HEK293T (cell line): ENCODE measurements at regions not wholly inside any gene's neighbourhood (a gene's known extent, or its start where the extent isn't known, plus 50 kb on each side); places are given as distances from the start of the nearest gene placed in this dataset.

ENCODE experiments used
- CTCF ChIA-PET: fragments of 350-600 bp; formaldehyde crosslinking; extraction: SDS; loops from one replicate; lab custom pipeline; 2021; ENCODE audit warnings: antibody characterized with exemption, inconsistent platforms; lab: Yijun Ruan, JAX
- POLR2A ChIA-PET: fragments of 350-600 bp; formaldehyde crosslinking; extraction: SDS; loops from one replicate; lab custom pipeline; 2020; ENCODE audit warnings: antibody characterized with exemption, inconsistent platforms; lab: Yijun Ruan, JAX
- DNase-seq: peaks from one replicate; pipeline ENCODE4 v3.0.0; 2012; ENCODE audit warnings: mixed read lengths; ENCODE audit errors: extremely low spot score
- ARNT ChIP-seq: fragments of 450-650 bp; IDR thresholded peaks from 2 replicates; pipeline ENCODE4 v1.6.1; 2017; ENCODE audit warnings: mild to moderate bottlenecking
- BHLHE40 ChIP-seq: fragments of 450-650 bp; IDR thresholded peaks from 2 replicates; pipeline ENCODE4 v1.6.1; 2016; ENCODE audit warnings: mild to moderate bottlenecking, moderate library complexity, borderline replicate concordance
- CTBP1 ChIP-seq: fragments of 450-650 bp; IDR thresholded peaks from 2 replicates; pipeline ENCODE4 v1.6.1; 2016; ENCODE audit warnings: borderline replicate concordance
- ELF4 ChIP-seq: fragments of 450-650 bp; IDR thresholded peaks from 2 replicates; pipeline ENCODE4 v1.6.1; 2017; ENCODE audit warnings: antibody characterized with exemption
- FOXA1 ChIP-seq: fragments of 450-650 bp; IDR thresholded peaks from 2 replicates; pipeline ENCODE4 v1.6.1; 2016; ENCODE audit warnings: mild to moderate bottlenecking
- FOXK2 ChIP-seq: fragments of 450-650 bp; IDR thresholded peaks from 2 replicates; pipeline ENCODE4 v1.6.1; 2016; ENCODE audit warnings: mild to moderate bottlenecking
- FOXM1 ChIP-seq: fragments of 450-650 bp; IDR thresholded peaks from 2 replicates; pipeline ENCODE4 v1.6.1; 2017; ENCODE audit warnings: mild to moderate bottlenecking, borderline replicate concordance
- HDGF ChIP-seq: fragments of 450-650 bp; IDR thresholded peaks from 2 replicates; pipeline ENCODE4 v1.6.1; 2017; ENCODE audit warnings: antibody characterized with exemption, borderline replicate concordance
- L3MBTL2 ChIP-seq: fragments of 450-650 bp; conservative IDR thresholded peaks from 2 replicates; pipeline ENCODE4 v1.6.1; 2016; ENCODE audit warnings: mild to moderate bottlenecking
- LEF1 ChIP-seq: fragments of 450-650 bp; IDR thresholded peaks from 2 replicates; pipeline ENCODE4 v1.6.1; 2017; ENCODE audit warnings: mild to moderate bottlenecking, borderline replicate concordance
- NFRKB ChIP-seq: fragments of 450-650 bp; IDR thresholded peaks from 2 replicates; pipeline ENCODE4 v1.6.1; 2016; ENCODE audit warnings: mild to moderate bottlenecking, moderate library complexity
- SP1 ChIP-seq: fragments of 450-650 bp; IDR thresholded peaks from 2 replicates; pipeline ENCODE4 v1.6.1; 2017
- SUZ12 ChIP-seq: fragments of 450-650 bp; IDR thresholded peaks from 2 replicates; pipeline ENCODE4 v1.6.1; 2016; ENCODE audit warnings: mild to moderate bottlenecking
- TARDBP ChIP-seq: fragments of 450-650 bp; IDR thresholded peaks from 2 replicates; pipeline ENCODE4 v1.6.1; 2016
- ZNF384 ChIP-seq: fragments of 450-650 bp; IDR thresholded peaks from 2 replicates; pipeline ENCODE4 v1.6.1; 2016
- TF ChIP-seq, protein P1 (sequence below): fragments of 450-650 bp; IDR thresholded peaks from 2 replicates; pipeline ENCODE4 v1.6.1; 2016

DNA sequence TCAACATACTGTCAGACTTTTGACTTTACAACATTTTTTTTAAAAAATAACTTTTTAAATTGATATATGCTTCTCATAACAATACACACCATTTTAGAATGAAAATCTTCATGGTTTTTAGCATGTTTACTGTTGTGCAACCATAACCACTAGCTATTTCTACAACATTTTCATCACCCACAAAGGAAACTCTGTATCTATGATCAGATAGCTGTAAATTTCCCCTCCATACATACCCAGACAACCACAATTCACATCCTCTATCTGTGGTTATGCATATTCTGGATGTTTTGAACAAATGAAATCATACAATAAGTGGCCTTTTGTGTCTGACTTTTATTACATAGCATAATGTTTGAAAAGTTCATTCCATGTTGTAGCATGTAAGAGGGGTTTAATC is 1666.0 kb downstream of the EFNB2 start:
- POLR2A ChIA-PET, result no interaction called here
- no peak for DNase-seq
- CTCF ChIA-PET, result no interaction called here
- TF ChIP-seq LEF1, result no peak

DNA sequence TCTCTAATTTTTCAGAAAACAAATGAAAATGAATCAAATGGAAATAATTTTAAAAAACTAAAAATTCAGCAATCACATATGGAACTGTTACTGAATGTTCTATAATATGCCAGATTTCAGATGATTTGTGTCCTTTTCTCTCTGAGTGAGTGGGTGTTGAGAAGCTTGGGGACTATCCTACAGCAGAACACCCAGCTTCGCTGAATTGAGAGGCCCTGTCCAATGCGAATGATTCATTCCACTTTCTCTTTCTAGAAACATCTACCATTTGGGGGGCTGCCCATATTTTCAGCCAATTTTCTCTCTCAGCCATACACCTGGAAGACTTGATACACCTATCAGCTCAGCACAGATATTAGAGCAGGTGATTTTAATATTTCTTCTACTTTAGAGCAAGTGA is 1666.7 kb downstream of the EFNB2 start:
- no peak for DNase-seq
- ChIA-PET POLR2A (no interaction called here), CTCF (no interaction called here)
- TF ChIP-seq ELF4 (no peak), BHLHE40 (no peak), NFRKB (no peak), CTBP1 (no peak), FOXA1 (no peak), ZNF384 (no peak), L3MBTL2 (no peak), FOXM1 (no peak), SP1 (no peak), TARDBP (no peak), LEF1 (no peak), ARNT (no peak), FOXK2 (no peak), SUZ12 (no peak)
- TF ChIP-seq, protein P1, sequence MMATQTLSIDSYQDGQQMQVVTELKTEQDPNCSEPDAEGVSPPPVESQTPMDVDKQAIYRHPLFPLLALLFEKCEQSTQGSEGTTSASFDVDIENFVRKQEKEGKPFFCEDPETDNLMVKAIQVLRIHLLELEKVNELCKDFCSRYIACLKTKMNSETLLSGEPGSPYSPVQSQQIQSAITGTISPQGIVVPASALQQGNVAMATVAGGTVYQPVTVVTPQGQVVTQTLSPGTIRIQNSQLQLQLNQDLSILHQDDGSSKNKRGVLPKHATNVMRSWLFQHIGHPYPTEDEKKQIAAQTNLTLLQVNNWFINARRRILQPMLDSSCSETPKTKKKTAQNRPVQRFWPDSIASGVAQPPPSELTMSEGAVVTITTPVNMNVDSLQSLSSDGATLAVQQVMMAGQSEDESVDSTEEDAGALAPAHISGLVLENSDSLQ, result no peak

DNA sequence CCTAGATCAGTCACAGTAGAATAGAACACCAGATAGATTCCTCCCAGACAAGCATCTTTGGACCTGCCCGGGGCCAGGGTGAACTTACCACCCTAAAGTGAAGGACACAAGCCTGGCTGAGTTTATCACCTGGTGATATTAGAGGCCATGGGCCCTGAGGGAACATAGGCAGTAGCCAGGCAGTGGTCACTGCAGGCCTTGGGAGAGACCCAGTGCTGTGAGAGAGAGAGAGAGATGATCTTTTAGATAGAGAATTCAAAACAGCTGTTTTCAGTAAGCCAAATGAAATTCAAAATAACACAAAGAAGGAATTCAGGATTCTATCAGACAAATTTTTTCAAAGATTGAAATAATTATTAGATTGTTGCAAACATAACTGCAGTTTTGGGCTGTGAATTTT is 1679.9 kb downstream of the EFNB2 start:
- no peak for DNase-seq
- CTCF ChIA-PET, result no interaction called here
- POLR2A ChIA-PET, result no interaction called here
- TF ChIP-seq, protein P1, result no peak
- TF ChIP-seq L3MBTL2, result no peak

DNA sequence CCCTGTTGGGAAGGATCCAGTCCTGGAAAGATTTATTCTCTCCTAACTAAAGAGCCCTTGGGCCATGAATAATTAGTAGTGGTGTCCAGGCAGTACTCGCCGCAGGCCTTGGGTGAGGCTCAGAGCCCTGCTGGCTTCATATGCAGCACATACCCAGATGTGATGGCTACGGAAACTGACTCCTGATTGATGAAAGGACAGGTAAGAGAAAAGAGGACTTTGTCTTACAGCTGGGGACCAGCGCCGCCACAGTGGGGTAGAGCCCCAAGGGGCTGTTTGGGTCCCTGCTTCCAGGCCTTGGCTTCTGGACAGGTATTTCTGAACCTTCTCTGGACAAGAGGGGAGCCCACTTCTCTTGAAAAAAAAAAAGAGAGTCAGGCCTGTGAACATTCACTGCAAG is 1680.8 kb downstream of the EFNB2 start:
- DNase-seq, result no peak
- POLR2A ChIA-PET, result no interaction called here
- CTCF ChIA-PET, result no interaction called here
- no peak for TF ChIP-seq ARNT
- no peak for TF ChIP-seq FOXM1
- TF ChIP-seq TARDBP, result no peak
- TF ChIP-seq NFRKB, result no peak
- no peak for TF ChIP-seq CTBP1
- no peak for TF ChIP-seq LEF1
- no peak for TF ChIP-seq ELF4
- no peak for TF ChIP-seq BHLHE40
- TF ChIP-seq FOXK2, result no peak
- TF ChIP-seq, protein P1, result no peak
- TF ChIP-seq L3MBTL2, result no peak

DNA sequence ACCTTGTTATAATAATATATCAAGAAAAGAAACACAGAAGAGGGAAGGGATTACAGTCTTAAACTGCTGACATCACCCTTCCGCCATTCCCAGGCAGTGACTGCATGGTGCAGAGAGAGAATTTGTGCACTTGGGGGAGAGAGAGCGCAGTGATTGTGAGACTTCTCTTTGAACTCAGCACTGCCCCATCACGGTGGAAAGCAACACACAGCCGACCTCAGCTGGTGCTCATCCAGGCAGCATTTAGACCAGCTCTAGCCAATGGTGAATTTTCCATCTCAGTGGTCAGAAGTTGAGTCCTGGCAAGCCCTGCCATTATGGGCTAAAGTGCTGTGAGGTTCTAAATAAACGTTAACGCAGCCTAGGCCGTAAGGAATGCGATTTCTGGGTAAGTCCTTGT is 1681.5 kb downstream of the EFNB2 start:
- ChIA-PET POLR2A (no interaction called here), CTCF (no interaction called here)
- TF ChIP-seq CTBP1, result no peak
- TF ChIP-seq FOXK2, result no peak
- no peak for TF ChIP-seq HDGF
- no peak for TF ChIP-seq LEF1
- TF ChIP-seq FOXA1, result no peak
- TF ChIP-seq, protein P1, result no peak
- TF ChIP-seq SUZ12, result no peak
- TF ChIP-seq ELF4, result no peak
- TF ChIP-seq NFRKB, result no peak
- no peak for TF ChIP-seq FOXM1
- TF ChIP-seq L3MBTL2, result no peak
- TF ChIP-seq SP1, result no peak

DNA sequence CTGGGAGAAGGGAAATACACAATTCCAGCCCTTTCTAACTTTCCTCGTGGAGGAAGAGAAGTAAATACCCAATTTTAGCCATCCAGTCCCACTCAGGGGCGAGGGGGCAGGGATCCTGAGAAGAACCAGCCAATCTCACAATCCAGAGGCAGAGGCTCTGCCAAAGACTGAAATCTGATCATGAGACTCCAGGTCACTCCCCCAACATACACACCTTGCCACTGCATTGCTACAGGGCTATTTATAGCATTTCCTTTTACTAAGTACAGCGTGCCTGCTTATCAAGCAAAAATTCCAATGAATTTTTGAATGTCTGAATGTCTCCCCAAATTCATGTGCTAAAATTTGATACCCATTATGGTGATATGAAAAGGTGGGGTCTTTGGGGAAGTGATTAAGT is 1687.5 kb downstream of the EFNB2 start:
- no peak for TF ChIP-seq ARNT
- TF ChIP-seq FOXM1, result no peak
- TF ChIP-seq ZNF384, result no peak
- no peak for TF ChIP-seq ELF4
- no peak for TF ChIP-seq BHLHE40
- TF ChIP-seq LEF1, result no peak
- TF ChIP-seq SUZ12, result no peak
- ChIA-PET CTCF (no interaction called here), POLR2A (no interaction called here)
- no peak for DNase-seq

More for the DNA sequence above, 1681.5 kb downstream of the EFNB2 start:
- no peak for DNase-seq

DNA sequence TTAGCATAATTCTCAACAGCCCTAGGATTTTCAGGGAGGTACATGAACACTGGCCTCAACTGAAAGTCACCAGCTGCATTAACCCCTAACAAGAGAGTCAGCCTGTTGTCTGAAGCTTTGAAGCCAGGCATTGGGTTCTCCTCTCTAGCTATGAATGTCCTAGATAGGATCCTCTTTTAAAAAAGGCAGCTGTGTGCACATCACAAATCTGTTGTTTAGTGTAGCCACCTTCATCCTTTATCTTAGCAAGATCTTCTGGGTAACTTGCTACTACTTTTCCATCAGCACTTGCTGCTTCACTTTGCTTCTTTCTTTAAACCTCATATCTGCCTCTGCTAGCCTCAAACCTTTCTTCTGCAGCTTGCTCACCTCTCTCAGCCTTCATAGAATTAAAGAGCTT is 1692.1 kb downstream of the EFNB2 start:
- ChIA-PET CTCF (no interaction called here), POLR2A (no interaction called here)
- no peak for TF ChIP-seq CTBP1
- TF ChIP-seq SP1, result no peak
- TF ChIP-seq ZNF384, result no peak
- TF ChIP-seq ELF4, result no peak
- no peak for TF ChIP-seq TARDBP
- TF ChIP-seq, protein P1, result no peak
- no peak for TF ChIP-seq FOXM1
- no peak for TF ChIP-seq L3MBTL2
- no peak for TF ChIP-seq FOXA1
- no peak for TF ChIP-seq ARNT
- DNase-seq, result no peak
